ENCODE measurements at regions not wholly inside any gene's neighbourhood (a gene's known extent, or its start where the extent isn't known, plus 50 kb on each side); places are given as distances from the start of the nearest gene placed in this dataset.

GRCh38 chr7:156125841-156126730 is 313.8 kb upstream of the SHH start (continued):
- TF ChIP-seq CREB1 (CRISPR knock-in tag; IDR thresholded peaks at IDR 0.05; ENCODE audit: low read depth) = no peak
- TF ChIP-seq, protein P1, sequence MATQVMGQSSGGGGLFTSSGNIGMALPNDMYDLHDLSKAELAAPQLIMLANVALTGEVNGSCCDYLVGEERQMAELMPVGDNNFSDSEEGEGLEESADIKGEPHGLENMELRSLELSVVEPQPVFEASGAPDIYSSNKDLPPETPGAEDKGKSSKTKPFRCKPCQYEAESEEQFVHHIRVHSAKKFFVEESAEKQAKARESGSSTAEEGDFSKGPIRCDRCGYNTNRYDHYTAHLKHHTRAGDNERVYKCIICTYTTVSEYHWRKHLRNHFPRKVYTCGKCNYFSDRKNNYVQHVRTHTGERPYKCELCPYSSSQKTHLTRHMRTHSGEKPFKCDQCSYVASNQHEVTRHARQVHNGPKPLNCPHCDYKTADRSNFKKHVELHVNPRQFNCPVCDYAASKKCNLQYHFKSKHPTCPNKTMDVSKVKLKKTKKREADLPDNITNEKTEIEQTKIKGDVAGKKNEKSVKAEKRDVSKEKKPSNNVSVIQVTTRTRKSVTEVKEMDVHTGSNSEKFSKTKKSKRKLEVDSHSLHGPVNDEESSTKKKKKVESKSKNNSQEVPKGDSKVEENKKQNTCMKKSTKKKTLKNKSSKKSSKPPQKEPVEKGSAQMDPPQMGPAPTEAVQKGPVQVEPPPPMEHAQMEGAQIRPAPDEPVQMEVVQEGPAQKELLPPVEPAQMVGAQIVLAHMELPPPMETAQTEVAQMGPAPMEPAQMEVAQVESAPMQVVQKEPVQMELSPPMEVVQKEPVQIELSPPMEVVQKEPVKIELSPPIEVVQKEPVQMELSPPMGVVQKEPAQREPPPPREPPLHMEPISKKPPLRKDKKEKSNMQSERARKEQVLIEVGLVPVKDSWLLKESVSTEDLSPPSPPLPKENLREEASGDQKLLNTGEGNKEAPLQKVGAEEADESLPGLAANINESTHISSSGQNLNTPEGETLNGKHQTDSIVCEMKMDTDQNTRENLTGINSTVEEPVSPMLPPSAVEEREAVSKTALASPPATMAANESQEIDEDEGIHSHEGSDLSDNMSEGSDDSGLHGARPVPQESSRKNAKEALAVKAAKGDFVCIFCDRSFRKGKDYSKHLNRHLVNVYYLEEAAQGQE (IDR thresholded peaks at IDR 0.05; ENCODE audit: unreplicated experiment) = no peak

DNA sequence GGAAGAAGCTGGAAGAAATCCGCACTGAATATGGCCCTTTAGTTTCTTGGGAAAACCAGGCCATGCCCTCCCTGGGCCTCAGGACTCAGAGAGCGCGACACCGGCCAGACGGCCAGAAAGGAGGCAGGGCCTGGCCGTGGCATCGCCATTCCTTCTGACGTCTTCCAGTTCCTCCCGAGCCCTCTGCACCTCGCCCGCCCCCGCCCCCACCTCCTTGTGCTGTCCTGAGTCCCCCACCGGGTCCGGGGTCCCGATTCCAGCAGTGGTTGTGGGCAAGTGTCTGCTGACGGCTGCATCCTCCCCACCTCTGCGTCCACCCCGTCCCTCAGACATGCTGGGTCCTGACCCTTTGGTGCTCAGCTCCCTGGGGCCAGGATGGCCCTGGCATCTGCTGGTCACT is 312.1 kb upstream of the SHH start:
- Histone ChIP-seq H2AFZ (no peak overlapping the region), H3K79me2 (replicated peaks; ENCODE audit: insufficient read depth) (no peaks in the 10 kb centered on the region), H3K9me2 (ENCODE audit: insufficient read depth) (no peaks in the 10 kb centered on the region), H3K36me3 (ENCODE audit: insufficient read depth) (no peaks in the 10 kb centered on the region), H3K4me1 (ENCODE audit: insufficient read depth) (no peaks in the 10 kb centered on the region), H4K20me1 (replicated peaks; ENCODE audit: insufficient read depth) (no peaks in the 10 kb centered on the region), H3F3A (replicated peaks; ENCODE audit: low read depth) (no peaks in the 10 kb centered on the region), H3K27me3 (ENCODE audit: insufficient read depth) (no peaks in the 10 kb centered on the region), H3K27ac (ENCODE audit: low read depth) (no peak overlapping the region), H3K4me2 (no peak overlapping the region), H3K4me3 (no peak overlapping the region)
- Mint-ChIP-seq H3K4me1 (0 out of 3 replicates have a peak, but pooled peaks cover 2% of the 10 kb centered on the region), H3K9me3 (no peaks in the 10 kb centered on the region), H3K27me3 (ENCODE audit: insufficient read depth, low read depth, poor library complexity) (peaks cover 4% of the 10 kb centered on the region), H3K36me3 (ENCODE audit: low read depth) (no peaks in the 10 kb centered on the region), H3K4me3 (no peak overlapping the region), H3K27ac (no peak overlapping the region)
- ATAC-seq (no peak), DNase-seq (ENCODE audit: low spot score) (no peak)
- TF ChIP-seq JUNB (IDR thresholded peaks at IDR 0.05; ENCODE audit: unreplicated experiment) (no peak), CREB1 (CRISPR knock-in tag; IDR thresholded peaks at IDR 0.05; ENCODE audit: low read depth) (no peak), NANOG (IDR thresholded peaks at IDR 0.05; ENCODE audit: borderline replicate concordance) (no peak), EZH2 (IDR thresholded peaks at IDR 0.05; ENCODE audit: low read depth, unreplicated experiment) (no peak), STAT1 (IDR thresholded peaks at IDR 0.05; ENCODE audit: unreplicated experiment) (no peak), CTCF (conservative IDR thresholded peaks at IDR 0.05; ENCODE audit: low read depth in 2 of 2) (no peak)
- TF ChIP-seq, protein P2, sequence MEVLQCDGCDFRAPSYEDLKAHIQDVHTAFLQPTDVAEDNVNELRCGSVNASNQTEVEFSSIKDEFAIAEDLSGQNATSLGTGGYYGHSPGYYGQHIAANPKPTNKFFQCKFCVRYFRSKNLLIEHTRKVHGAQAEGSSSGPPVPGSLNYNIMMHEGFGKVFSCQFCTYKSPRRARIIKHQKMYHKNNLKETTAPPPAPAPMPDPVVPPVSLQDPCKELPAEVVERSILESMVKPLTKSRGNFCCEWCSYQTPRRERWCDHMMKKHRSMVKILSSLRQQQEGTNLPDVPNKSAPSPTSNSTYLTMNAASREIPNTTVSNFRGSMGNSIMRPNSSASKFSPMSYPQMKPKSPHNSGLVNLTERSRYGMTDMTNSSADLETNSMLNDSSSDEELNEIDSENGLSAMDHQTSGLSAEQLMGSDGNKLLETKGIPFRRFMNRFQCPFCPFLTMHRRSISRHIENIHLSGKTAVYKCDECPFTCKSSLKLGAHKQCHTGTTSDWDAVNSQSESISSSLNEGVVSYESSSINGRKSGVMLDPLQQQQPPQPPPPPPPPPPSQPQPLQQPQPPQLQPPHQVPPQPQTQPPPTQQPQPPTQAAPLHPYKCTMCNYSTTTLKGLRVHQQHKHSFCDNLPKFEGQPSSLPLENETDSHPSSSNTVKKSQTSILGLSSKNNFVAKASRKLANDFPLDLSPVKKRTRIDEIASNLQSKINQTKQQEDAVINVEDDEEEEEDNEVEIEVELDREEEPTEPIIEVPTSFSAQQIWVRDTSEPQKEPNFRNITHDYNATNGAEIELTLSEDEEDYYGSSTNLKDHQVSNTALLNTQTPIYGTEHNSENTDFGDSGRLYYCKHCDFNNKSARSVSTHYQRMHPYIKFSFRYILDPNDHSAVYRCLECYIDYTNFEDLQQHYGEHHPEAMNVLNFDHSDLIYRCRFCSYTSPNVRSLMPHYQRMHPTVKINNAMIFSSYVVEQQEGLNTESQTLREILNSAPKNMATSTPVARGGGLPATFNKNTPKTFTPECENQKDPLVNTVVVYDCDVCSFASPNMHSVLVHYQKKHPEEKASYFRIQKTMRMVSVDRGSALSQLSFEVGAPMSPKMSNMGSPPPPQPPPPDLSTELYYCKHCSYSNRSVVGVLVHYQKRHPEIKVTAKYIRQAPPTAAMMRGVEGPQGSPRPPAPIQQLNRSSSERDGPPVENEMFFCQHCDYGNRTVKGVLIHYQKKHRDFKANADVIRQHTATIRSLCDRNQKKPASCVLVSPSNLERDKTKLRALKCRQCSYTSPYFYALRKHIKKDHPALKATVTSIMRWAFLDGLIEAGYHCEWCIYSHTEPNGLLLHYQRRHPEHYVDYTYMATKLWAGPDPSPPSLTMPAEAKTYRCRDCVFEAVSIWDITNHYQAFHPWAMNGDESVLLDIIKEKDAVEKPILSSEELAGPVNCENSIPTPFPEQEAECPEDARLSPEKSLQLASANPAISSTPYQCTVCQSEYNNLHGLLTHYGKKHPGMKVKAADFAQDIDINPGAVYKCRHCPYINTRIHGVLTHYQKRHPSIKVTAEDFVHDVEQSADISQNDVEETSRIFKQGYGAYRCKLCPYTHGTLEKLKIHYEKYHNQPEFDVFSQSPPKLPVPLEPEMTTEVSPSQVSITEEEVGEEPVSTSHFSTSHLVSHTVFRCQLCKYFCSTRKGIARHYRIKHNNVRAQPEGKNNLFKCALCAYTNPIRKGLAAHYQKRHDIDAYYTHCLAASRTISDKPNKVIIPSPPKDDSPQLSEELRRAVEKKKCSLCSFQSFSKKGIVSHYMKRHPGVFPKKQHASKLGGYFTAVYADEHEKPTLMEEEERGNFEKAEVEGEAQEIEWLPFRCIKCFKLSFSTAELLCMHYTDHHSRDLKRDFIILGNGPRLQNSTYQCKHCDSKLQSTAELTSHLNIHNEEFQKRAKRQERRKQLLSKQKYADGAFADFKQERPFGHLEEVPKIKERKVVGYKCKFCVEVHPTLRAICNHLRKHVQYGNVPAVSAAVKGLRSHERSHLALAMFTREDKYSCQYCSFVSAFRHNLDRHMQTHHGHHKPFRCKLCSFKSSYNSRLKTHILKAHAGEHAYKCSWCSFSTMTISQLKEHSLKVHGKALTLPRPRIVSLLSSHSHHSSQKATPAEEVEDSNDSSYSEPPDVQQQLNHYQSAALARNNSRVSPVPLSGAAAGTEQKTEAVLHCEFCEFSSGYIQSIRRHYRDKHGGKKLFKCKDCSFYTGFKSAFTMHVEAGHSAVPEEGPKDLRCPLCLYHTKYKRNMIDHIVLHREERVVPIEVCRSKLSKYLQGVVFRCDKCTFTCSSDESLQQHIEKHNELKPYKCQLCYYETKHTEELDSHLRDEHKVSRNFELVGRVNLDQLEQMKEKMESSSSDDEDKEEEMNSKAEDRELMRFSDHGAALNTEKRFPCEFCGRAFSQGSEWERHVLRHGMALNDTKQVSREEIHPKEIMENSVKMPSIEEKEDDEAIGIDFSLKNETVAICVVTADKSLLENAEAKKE (CRISPR knock-in tag; IDR thresholded peaks at IDR 0.05) = no peak
- TF ChIP-seq, protein P1 (IDR thresholded peaks at IDR 0.05; ENCODE audit: unreplicated experiment) = no peak

Data from GM23338 (cell line).